WTC11 (cell line): ENCODE measurements at regions not wholly inside any gene's neighbourhood (a gene's known extent, or its start where the extent isn't known, plus 50 kb on each side); places are given as distances from the start of the nearest gene placed in this dataset.

Source experiments
- ATAC-seq: fragments of 200-7000 bp; cut with Tn5 transposase; 2 replicates; pipeline ENCODE4 v1.10.0; 2021; ENCODE audit warnings: mild to moderate bottlenecking, moderate library complexity
- CTCF ChIA-PET: fragments of 300-600 bp; sonication (Branson Sonifier 250); formaldehyde crosslinking; loops from one replicate; lab custom pipeline; 2021; ENCODE audit warnings: antibody characterized with exemption; lab: Charles Lee
- POLR2A ChIA-PET: fragments of 350-600 bp; sonication (Branson Sonifier 250); formaldehyde crosslinking; loops from one replicate; lab custom pipeline; 2021; ENCODE audit warnings: antibody characterized with exemption; lab: Charles Lee
- DNase-seq: peaks from one replicate; pipeline ENCODE4 v3.0.0; 2021; ENCODE audit warnings: low spot score
- H3K27ac Mint-ChIP-seq: 2 replicates; pipeline ENCODE4 v1.8.0; 2021; ENCODE audit warnings: mixed read lengths
- H3K27me3 Mint-ChIP-seq: 2 replicates; pipeline ENCODE4 v1.8.0; 2021; ENCODE audit warnings: low read depth, mild to moderate bottlenecking, moderate library complexity, mixed read lengths
- H3K36me3 Mint-ChIP-seq: 2 replicates; pipeline ENCODE4 v1.8.0; 2021; ENCODE audit warnings: mixed read lengths
- H3K4me1 Mint-ChIP-seq: 2 replicates; pipeline ENCODE4 v1.8.0; 2022; ENCODE audit warnings: mixed read lengths
- H3K4me3 Mint-ChIP-seq: 2 replicates; pipeline ENCODE4 v1.8.0; 2021; ENCODE audit warnings: mild to moderate bottlenecking, moderate library complexity, mixed read lengths
- H3K9me3 Mint-ChIP-seq: 2 replicates; pipeline ENCODE4 v1.8.0; 2021; ENCODE audit warnings: mixed read lengths
- ATF2 ChIP-seq: sonication (generic); formaldehyde crosslinking; IDR thresholded peaks from 2 replicates; pipeline ENCODE4 v1.8.1; 2022; ENCODE audit warnings: low read depth, missing genetic modification reagents, borderline replicate concordance
- CTCF ChIP-seq: fragments of 200-600 bp; IDR thresholded peaks from 2 replicates; pipeline ENCODE4 v1.8.0; 2022; ENCODE audit warnings: antibody characterized with exemption
- E2F4 ChIP-seq: sonication (generic); formaldehyde crosslinking; IDR thresholded peaks from 2 replicates; pipeline ENCODE4 v1.8.1; 2022; ENCODE audit warnings: low read depth, mild to moderate bottlenecking, moderate library complexity, missing genetic modification reagents, borderline replicate concordance
- E2F5 ChIP-seq: sonication (generic); formaldehyde crosslinking; IDR thresholded peaks from 2 replicates; pipeline ENCODE4 v1.8.1; 2022; ENCODE audit warnings: mild to moderate bottlenecking, moderate library complexity, missing genetic modification reagents
- EMX1 ChIP-seq: fragments of 250-450 bp; sonication (Bioruptor Pico); IDR thresholded peaks from 2 replicates; pipeline ENCODE4 v1.8.0; 2021; ENCODE audit warnings: mild to moderate bottlenecking
- ETV6 ChIP-seq: sonication (generic); formaldehyde crosslinking; IDR thresholded peaks from 2 replicates; pipeline ENCODE4 v1.8.1; 2022; ENCODE audit warnings: mild to moderate bottlenecking, missing genetic modification reagents
- FOXP1 ChIP-seq: sonication (generic); formaldehyde crosslinking; IDR thresholded peaks from 2 replicates; pipeline ENCODE4 v1.8.0; 2022; ENCODE audit warnings: missing genetic modification reagents, mild to moderate bottlenecking, moderate library complexity, borderline replicate concordance
- GABPB1 ChIP-seq: sonication (generic); formaldehyde crosslinking; IDR thresholded peaks from 2 replicates; pipeline ENCODE4 v1.8.1; 2023; ENCODE audit warnings: mild to moderate bottlenecking, missing genetic modification reagents
- GRHL2 ChIP-seq: fragments of 250-450 bp; sonication (Bioruptor Pico); IDR thresholded peaks from 2 replicates; pipeline ENCODE4 v1.8.0; 2022; ENCODE audit warnings: mild to moderate bottlenecking, moderate library complexity; ENCODE audit not compliant: insufficient replicate concordance, severe bottlenecking
- HMGXB4 ChIP-seq: sonication (generic); formaldehyde crosslinking; IDR thresholded peaks from 2 replicates; pipeline ENCODE4 v1.8.1; 2023; ENCODE audit warnings: mild to moderate bottlenecking, moderate library complexity, missing genetic modification reagents
- NR1H2 ChIP-seq: sonication (generic); formaldehyde crosslinking; IDR thresholded peaks from 2 replicates; pipeline ENCODE4 v1.9.0; 2021; ENCODE audit warnings: mild to moderate bottlenecking, moderate library complexity, missing genetic modification reagents
- NR2C2 ChIP-seq: sonication (generic); formaldehyde crosslinking; IDR thresholded peaks from 2 replicates; pipeline ENCODE4 v1.8.0; 2022; ENCODE audit warnings: mild to moderate bottlenecking, missing genetic modification reagents
- NR3C1 ChIP-seq: sonication (generic); formaldehyde crosslinking; conservative IDR thresholded peaks from 2 replicates; pipeline ENCODE4 v1.8.1; 2023; ENCODE audit warnings: low read depth, mild to moderate bottlenecking, missing genetic modification reagents
- RORB ChIP-seq: fragments of 250-450 bp; sonication (Bioruptor Pico); IDR thresholded peaks from 2 replicates; pipeline ENCODE4 v1.9.0; 2021; ENCODE audit warnings: mild to moderate bottlenecking
- SMAD4 ChIP-seq: sonication (generic); formaldehyde crosslinking; IDR thresholded peaks from 2 replicates; pipeline ENCODE4 v1.8.0; 2022; ENCODE audit warnings: mild to moderate bottlenecking, missing genetic modification reagents
- SOX15 ChIP-seq: fragments of 250-450 bp; sonication (Bioruptor Pico); IDR thresholded peaks from 2 replicates; pipeline ENCODE4 v1.9.0; 2021; ENCODE audit warnings: mild to moderate bottlenecking
- TP53 ChIP-seq: sonication (generic); formaldehyde crosslinking; IDR thresholded peaks from 2 replicates; pipeline ENCODE4 v1.8.1; 2023; ENCODE audit warnings: mild to moderate bottlenecking, missing genetic modification reagents
- USF2 ChIP-seq: sonication (generic); formaldehyde crosslinking; IDR thresholded peaks from 2 replicates; pipeline ENCODE4 v1.8.1; 2023; ENCODE audit warnings: mild to moderate bottlenecking, missing genetic modification reagents, moderate library complexity
- ZNF219 ChIP-seq: sonication (generic); formaldehyde crosslinking; IDR thresholded peaks from 2 replicates; pipeline ENCODE4 v1.8.0; 2023; ENCODE audit warnings: missing genetic modification reagents, mild to moderate bottlenecking, borderline replicate concordance
- ZNF317 ChIP-seq: sonication (generic); formaldehyde crosslinking; IDR thresholded peaks from 2 replicates; pipeline ENCODE4 v1.8.1; 2023; ENCODE audit warnings: low read depth, mild to moderate bottlenecking, moderate library complexity, missing genetic modification reagents, borderline replicate concordance
- ZNF671 ChIP-seq: fragments of 250-450 bp; sonication (Bioruptor Pico); IDR thresholded peaks from 2 replicates; pipeline ENCODE4 v1.8.0; 2021; ENCODE audit warnings: mild to moderate bottlenecking
- ZSCAN18 ChIP-seq: fragments of 250-450 bp; sonication (Bioruptor Pico); IDR thresholded peaks from 2 replicates; pipeline ENCODE4 v2.1.2; 2022; ENCODE audit warnings: mild to moderate bottlenecking, moderate library complexity

- CTCF ChIA-PET: no interaction called here
- H3K9me3 Mint-ChIP-seq: peaks cover 25% of the 10 kb centered on the region
- TF ChIP-seq ETV6 (CRISPR knock-in tag) (no peak), ZSCAN18 (no peak), NR2C2 (no peak), SOX15 (CRISPR knock-in tag) (no peak), FOXP1 (CRISPR knock-in tag) (no peak), USF2 (CRISPR knock-in tag) (no peak), ZNF671 (CRISPR knock-in tag) (no peak), TP53 (no peak), E2F4 (CRISPR knock-in tag) (no peak), NR3C1 (CRISPR knock-in tag) (no peak), GABPB1 (no peak), SMAD4 (no peak), NR1H2 (no peak), E2F5 (CRISPR knock-in tag) (no peak), ATF2 (no peak), RORB (no peak), GRHL2 (CRISPR knock-in tag) (no peak), EMX1 (CRISPR knock-in tag) (no peak), ZNF219 (CRISPR knock-in tag) (no peak)
- no peaks in the 10 kb centered on the region for H3K27me3 Mint-ChIP-seq
- ATAC-seq (no peak), DNase-seq (no peak)
- H3K36me3 Mint-ChIP-seq: peaks cover 4% of the 10 kb centered on the region; the same call in 1 of the 2 replicates
- H3K4me3 Mint-ChIP-seq: no peak overlapping the region
- POLR2A ChIA-PET: no interaction called here
- peak overlapping the region; percentile 29; the same call in 1 of the 2 replicates for H3K27ac Mint-ChIP-seq
- peaks cover 3% of the 10 kb centered on the region for H3K4me1 Mint-ChIP-seq
Measured at GRCh38 chr4:132556316-132556715, 592.8 kb upstream of the PCDH10 start.

- peaks cover 4% of the 10 kb centered on the region; the same call in 1 of the 2 replicates for H3K36me3 Mint-ChIP-seq
- peaks cover 23% of the 10 kb centered on the region for H3K9me3 Mint-ChIP-seq
- peak; percentile 90 for ATAC-seq
- TF ChIP-seq ZNF317 (CRISPR knock-in tag) (no peak), HMGXB4 (CRISPR knock-in tag) (no peak), CTCF (0 out of 2 replicates have a peak, but pooled peaks have one; percentile 13)
- no peak for DNase-seq
- ChIA-PET POLR2A (no interaction called here), CTCF (interaction anchor here (0.6 to 1.2 kb wide), 15 partner anchors 10 to 510 kb away, joined by 3 to 10 read pairs (median 3); no protein-coding TSS in a partner anchor)
- H3K27ac Mint-ChIP-seq: no peak overlapping the region
- no peaks in the 10 kb centered on the region for H3K27me3 Mint-ChIP-seq
- H3K4me1 Mint-ChIP-seq: peaks cover 4% of the 10 kb centered on the region
- no peak overlapping the region for H3K4me3 Mint-ChIP-seq
Measured at GRCh38 chr4:132557660-132558059, 591.4 kb upstream of the PCDH10 start.
